Gastrocnemius medialis (tissue), 4 donors: ENCODE measurements at regions not wholly inside any gene's neighbourhood (a gene's known extent, or its start where the extent isn't known, plus 50 kb on each side); places are given as distances from the start of the nearest gene placed in this dataset.

ENCODE experiments used
- POLR2A ChIP-seq, 2 donors: fragments of 450-650 bp; IDR thresholded peaks; one replicate each; pipeline ENCODE4 v1.6.1; 2017; ENCODE audit warnings: antibody characterized with exemption in 2 of 2, mild to moderate bottlenecking in 2 of 2, moderate library complexity in 2 of 2
- TF ChIP-seq, protein P1 (sequence below), 5 experiments: fragments of 450-650 bp in 3 of 5; fragments of 200-600 bp in 2 of 5; sonication (generic) in 2 of 5; IDR thresholded peaks in 4 of 5; conservative IDR thresholded peaks in 1 of 5; 1 replicate in 4 of 5; 2 replicates in 1 of 5; pipeline ENCODE4 v1.5.1; 2016 to 2019; ENCODE audit warnings: antibody characterized with exemption in 5 of 5, mild to moderate bottlenecking in 3 of 5, moderate library complexity in 3 of 5

DNA sequence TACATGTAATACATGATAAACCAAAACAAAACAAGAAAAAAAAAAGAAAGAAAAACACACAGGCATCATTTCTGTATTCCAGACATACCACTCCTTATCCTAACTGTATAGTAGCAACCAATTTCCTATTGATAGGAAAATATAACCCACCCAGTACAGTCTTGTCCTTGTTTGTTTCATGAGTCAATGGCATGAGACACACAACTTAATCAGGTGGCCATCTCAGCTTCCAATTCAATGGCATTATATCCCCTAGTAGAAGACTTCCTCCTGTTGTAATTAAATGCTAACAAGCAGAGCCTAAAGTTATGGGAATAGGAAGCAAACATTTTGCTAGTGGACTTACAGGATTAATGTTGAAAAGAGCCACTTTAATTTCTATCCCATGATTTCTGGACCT lies 121.0 kb upstream of the NOL4 start:
- TF ChIP-seq, protein P1, sequence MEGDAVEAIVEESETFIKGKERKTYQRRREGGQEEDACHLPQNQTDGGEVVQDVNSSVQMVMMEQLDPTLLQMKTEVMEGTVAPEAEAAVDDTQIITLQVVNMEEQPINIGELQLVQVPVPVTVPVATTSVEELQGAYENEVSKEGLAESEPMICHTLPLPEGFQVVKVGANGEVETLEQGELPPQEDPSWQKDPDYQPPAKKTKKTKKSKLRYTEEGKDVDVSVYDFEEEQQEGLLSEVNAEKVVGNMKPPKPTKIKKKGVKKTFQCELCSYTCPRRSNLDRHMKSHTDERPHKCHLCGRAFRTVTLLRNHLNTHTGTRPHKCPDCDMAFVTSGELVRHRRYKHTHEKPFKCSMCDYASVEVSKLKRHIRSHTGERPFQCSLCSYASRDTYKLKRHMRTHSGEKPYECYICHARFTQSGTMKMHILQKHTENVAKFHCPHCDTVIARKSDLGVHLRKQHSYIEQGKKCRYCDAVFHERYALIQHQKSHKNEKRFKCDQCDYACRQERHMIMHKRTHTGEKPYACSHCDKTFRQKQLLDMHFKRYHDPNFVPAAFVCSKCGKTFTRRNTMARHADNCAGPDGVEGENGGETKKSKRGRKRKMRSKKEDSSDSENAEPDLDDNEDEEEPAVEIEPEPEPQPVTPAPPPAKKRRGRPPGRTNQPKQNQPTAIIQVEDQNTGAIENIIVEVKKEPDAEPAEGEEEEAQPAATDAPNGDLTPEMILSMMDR (IDR thresholded peaks at IDR 0.05 in 4 of 5, conservative IDR thresholded peaks at IDR 0.05 in 1 of 5), result no peak
- TF ChIP-seq POLR2A (IDR thresholded peaks at IDR 0.05), result no peak
